HepG2 (cell line): ENCODE measurements at regions not wholly inside any gene's neighbourhood (a gene's known extent, or its start where the extent isn't known, plus 50 kb on each side); places are given as distances from the start of the nearest gene placed in this dataset.

ENCODE experiments used
- EZH2 ChIP-seq: conservative IDR thresholded peaks from 2 replicates; pipeline ENCODE4 v1.6.1; 2012; ENCODE audit warnings: mild to moderate bottlenecking, low read depth, low read length, moderate library complexity
- HOXA7 ChIP-seq: sonication (generic); formaldehyde crosslinking; IDR thresholded peaks from 2 replicates; pipeline ENCODE4 v1.8.1; 2022; ENCODE audit warnings: mild to moderate bottlenecking, missing genetic modification reagents, moderate library complexity
- MYC ChIP-seq: sonication (generic); formaldehyde crosslinking; IDR thresholded peaks from 2 replicates; pipeline ENCODE4 v1.9.0; 2021; ENCODE audit warnings: missing genetic modification reagents, borderline replicate concordance
- SOX6 ChIP-seq, 2 experiments: fragments of 450-650 bp in 1 of 2; sonication (generic) in 1 of 2; formaldehyde crosslinking in 1 of 2; IDR thresholded peaks; 2 replicates each; pipeline versions ENCODE4 v1.4.0 to v1.6.1; 2017 to 2020; ENCODE audit warnings: antibody characterized with exemption in 1 of 2, mild to moderate bottlenecking in 1 of 2, missing genetic modification reagents in 1 of 2
- TBL1XR1 ChIP-seq: fragments of 150-350 bp; IDR thresholded peaks from 2 replicates; pipeline ENCODE4 v1.6.1; 2014; ENCODE audit warnings: borderline replicate concordance, low read length; ENCODE audit not compliant: partially characterized antibody
- TF ChIP-seq, protein P1 (sequence below): IDR thresholded peaks from 2 replicates; pipeline ENCODE4 v1.6.1; 2012; ENCODE audit warnings: inconsistent platforms
- TF ChIP-seq, protein P2 (sequence below): sonication (generic); formaldehyde crosslinking; IDR thresholded peaks from 2 replicates; pipeline ENCODE4 v1.8.1; 2023; ENCODE audit warnings: missing genetic modification reagents, inconsistent platforms, borderline replicate concordance
- TF ChIP-seq, protein P3 (sequence below): sonication (generic); formaldehyde crosslinking; IDR thresholded peaks from 2 replicates; pipeline ENCODE4 v1.5.0; 2020; ENCODE audit warnings: mild to moderate bottlenecking, missing genetic modification reagents, moderate library complexity

DNA sequence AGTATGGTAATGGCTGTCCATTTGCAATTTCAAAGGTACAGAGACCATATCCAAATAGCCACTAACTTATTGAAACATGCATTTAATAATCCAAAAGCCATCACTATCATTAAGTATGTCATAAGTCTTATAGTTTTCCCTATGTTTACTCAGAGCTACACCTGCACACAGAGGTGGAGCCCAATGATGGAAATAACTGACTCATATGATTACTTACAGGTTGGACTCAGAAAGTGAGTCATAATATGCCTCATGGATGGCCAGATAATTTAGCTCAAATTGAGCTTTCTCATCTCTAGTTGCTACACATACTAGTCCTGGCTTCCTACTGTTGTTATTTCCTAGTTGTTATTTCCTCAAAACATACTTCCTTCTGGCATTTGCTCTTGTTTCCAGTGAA is 104.4 kb upstream of the KHDRBS2 start:
- TF ChIP-seq, protein P1, sequence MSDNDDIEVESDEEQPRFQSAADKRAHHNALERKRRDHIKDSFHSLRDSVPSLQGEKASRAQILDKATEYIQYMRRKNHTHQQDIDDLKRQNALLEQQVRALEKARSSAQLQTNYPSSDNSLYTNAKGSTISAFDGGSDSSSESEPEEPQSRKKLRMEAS = no peak
- no peak for TF ChIP-seq MYC (CRISPR knock-in tag)
- TF ChIP-seq, protein P2, sequence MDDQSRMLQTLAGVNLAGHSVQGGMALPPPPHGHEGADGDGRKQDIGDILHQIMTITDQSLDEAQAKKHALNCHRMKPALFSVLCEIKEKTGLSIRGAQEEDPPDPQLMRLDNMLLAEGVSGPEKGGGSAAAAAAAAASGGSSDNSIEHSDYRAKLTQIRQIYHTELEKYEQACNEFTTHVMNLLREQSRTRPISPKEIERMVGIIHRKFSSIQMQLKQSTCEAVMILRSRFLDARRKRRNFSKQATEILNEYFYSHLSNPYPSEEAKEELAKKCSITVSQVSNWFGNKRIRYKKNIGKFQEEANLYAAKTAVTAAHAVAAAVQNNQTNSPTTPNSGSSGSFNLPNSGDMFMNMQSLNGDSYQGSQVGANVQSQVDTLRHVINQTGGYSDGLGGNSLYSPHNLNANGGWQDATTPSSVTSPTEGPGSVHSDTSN (CRISPR knock-in tag) = no peak
- TF ChIP-seq, protein P3, sequence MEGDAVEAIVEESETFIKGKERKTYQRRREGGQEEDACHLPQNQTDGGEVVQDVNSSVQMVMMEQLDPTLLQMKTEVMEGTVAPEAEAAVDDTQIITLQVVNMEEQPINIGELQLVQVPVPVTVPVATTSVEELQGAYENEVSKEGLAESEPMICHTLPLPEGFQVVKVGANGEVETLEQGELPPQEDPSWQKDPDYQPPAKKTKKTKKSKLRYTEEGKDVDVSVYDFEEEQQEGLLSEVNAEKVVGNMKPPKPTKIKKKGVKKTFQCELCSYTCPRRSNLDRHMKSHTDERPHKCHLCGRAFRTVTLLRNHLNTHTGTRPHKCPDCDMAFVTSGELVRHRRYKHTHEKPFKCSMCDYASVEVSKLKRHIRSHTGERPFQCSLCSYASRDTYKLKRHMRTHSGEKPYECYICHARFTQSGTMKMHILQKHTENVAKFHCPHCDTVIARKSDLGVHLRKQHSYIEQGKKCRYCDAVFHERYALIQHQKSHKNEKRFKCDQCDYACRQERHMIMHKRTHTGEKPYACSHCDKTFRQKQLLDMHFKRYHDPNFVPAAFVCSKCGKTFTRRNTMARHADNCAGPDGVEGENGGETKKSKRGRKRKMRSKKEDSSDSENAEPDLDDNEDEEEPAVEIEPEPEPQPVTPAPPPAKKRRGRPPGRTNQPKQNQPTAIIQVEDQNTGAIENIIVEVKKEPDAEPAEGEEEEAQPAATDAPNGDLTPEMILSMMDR = no peak
- no peak for TF ChIP-seq EZH2
- TF ChIP-seq SOX6 (IDR thresholded peaks at IDR 0.05) = no peak
- TF ChIP-seq SOX6 (CRISPR knock-in tag; IDR thresholded peaks at IDR 0.05) = no peak
- TF ChIP-seq HOXA7 (CRISPR knock-in tag) = no peak
- TF ChIP-seq TBL1XR1 = no peak
